ENCODE measurements at regions not wholly inside any gene's neighbourhood (a gene's known extent, or its start where the extent isn't known, plus 50 kb on each side); places are given as distances from the start of the nearest gene placed in this dataset.

GRCh38 chr9:120210274-120210673, 369.7 kb downstream of the CDK5RAP2 start:
- DNase-seq = no peak

GRCh38 chr9:120202856-120203654, 376.9 kb downstream of the CDK5RAP2 start:
- DNase-seq = no peak

GRCh38 chr9:120198027-120198426, 381.9 kb downstream of the CDK5RAP2 start:
- DNase-seq = no peak

- no peak for DNase-seq
Measured at GRCh38 chr9:120197605-120198004, 382.4 kb downstream of the CDK5RAP2 start.

GRCh38 chr9:120191141-120191540, 388.8 kb downstream of the CDK5RAP2 start:
- DNase-seq = no peak

GRCh38 chr9:120187758-120188157, 392.2 kb downstream of the CDK5RAP2 start:
- DNase-seq = no peak

GRCh38 chr9:120186276-120186675, 393.7 kb downstream of the CDK5RAP2 start:
- DNase-seq = no peak

- no peak for DNase-seq
Measured at GRCh38 chr9:120184266-120184665, 395.7 kb downstream of the CDK5RAP2 start.

- DNase-seq = no peak
Measured at GRCh38 chr9:120183615-120184014, 396.4 kb downstream of the CDK5RAP2 start.

- no peak for DNase-seq
Measured at GRCh38 chr9:120182011-120182410, 398.0 kb downstream of the CDK5RAP2 start.

- no peak for DNase-seq
Measured at GRCh38 chr9:120177121-120177520, 402.8 kb downstream of the CDK5RAP2 start.

GRCh38 chr9:120175031-120175430, 404.9 kb downstream of the CDK5RAP2 start:
- DNase-seq = no peak

GRCh38 chr9:120161776-120162175, 418.2 kb downstream of the CDK5RAP2 start:
- no peak for DNase-seq

- DNase-seq = no peak
Measured at GRCh38 chr9:120158221-120158620, 421.7 kb downstream of the CDK5RAP2 start.

GRCh38 chr9:120156376-120156775, 423.6 kb downstream of the CDK5RAP2 start:
- DNase-seq = no peak

- DNase-seq = no peak
Measured at GRCh38 chr9:120153258-120153657, 426.7 kb downstream of the CDK5RAP2 start.

- DNase-seq = no peak
Measured at GRCh38 chr9:120152295-120152694, 427.7 kb downstream of the CDK5RAP2 start.

- no peak for DNase-seq
Measured at GRCh38 chr9:120151806-120152205, 428.2 kb downstream of the CDK5RAP2 start.

GRCh38 chr9:120151149-120151548, 428.8 kb downstream of the CDK5RAP2 start:
- DNase-seq = no peak

- DNase-seq = no peak
Measured at GRCh38 chr9:120138955-120139354, 441.0 kb downstream of the CDK5RAP2 start.

GRCh38 chr9:120137186-120137840, 442.7 kb downstream of the CDK5RAP2 start:
- peak; percentile 63 for DNase-seq

GRCh38 chr9:120136696-120137095, 443.3 kb downstream of the CDK5RAP2 start:
- DNase-seq = peak; percentile 72

- DNase-seq = no peak
Measured at GRCh38 chr9:120117081-120117480, 462.9 kb downstream of the CDK5RAP2 start.

- no peak for DNase-seq
Measured at GRCh38 chr9:120110520-120110919, 469.4 kb downstream of the CDK5RAP2 start.

Measured in fibroblast of skin of right biceps (primary cell).